ENCODE measurements at regions not wholly inside any gene's neighbourhood (a gene's known extent, or its start where the extent isn't known, plus 50 kb on each side); places are given as distances from the start of the nearest gene placed in this dataset.

GRCh38 chr7:45515346-45515745 is 58.8 kb upstream of the ADCY1 start:
- no peak for ATAC-seq
- Histone ChIP-seq H3K27ac (ENCODE audit: low read depth) (no peak overlapping the region), H3F3A (replicated peaks; ENCODE audit: low read depth) (no peaks in the 10 kb centered on the region), H4K20me1 (replicated peaks; ENCODE audit: insufficient read depth) (no peaks in the 10 kb centered on the region), H3K27me3 (ENCODE audit: insufficient read depth) (no peaks in the 10 kb centered on the region), H3K4me2 (no peak overlapping the region), H3K36me3 (ENCODE audit: insufficient read depth) (no peaks in the 10 kb centered on the region), H3K9me2 (ENCODE audit: insufficient read depth) (peaks cover 5% of the 10 kb centered on the region), H3K4me1 (ENCODE audit: insufficient read depth) (peaks cover 7% of the 10 kb centered on the region; the same call in 1 of the 2 replicates), H3K4me3 (no peak overlapping the region), H2AFZ (no peak overlapping the region), H3K79me2 (replicated peaks; ENCODE audit: insufficient read depth) (no peaks in the 10 kb centered on the region)
- H3K4me3 Mint-ChIP-seq, result no peak overlapping the region
- peaks cover 11% of the 10 kb centered on the region for H3K4me1 Mint-ChIP-seq
- peaks cover 15% of the 10 kb centered on the region for H3K36me3 Mint-ChIP-seq (ENCODE audit: low read depth)
- no peak for DNase-seq (ENCODE audit: low spot score)
- TF ChIP-seq CREB1 (CRISPR knock-in tag; IDR thresholded peaks at IDR 0.05; ENCODE audit: low read depth) (no peak), POLR2AphosphoS5 (IDR thresholded peaks at IDR 0.05; ENCODE audit: low read depth) (no peak), EZH2phosphoT487 (IDR thresholded peaks at IDR 0.05; ENCODE audit: unreplicated experiment) (no peak), EZH2 (IDR thresholded peaks at IDR 0.05; ENCODE audit: low read depth, unreplicated experiment) (no peak), STAT1 (IDR thresholded peaks at IDR 0.05; ENCODE audit: unreplicated experiment) (no peak), ZNF114 (CRISPR knock-in tag; IDR thresholded peaks at IDR 0.05) (no peak), ZNF331 (CRISPR knock-in tag; IDR thresholded peaks at IDR 0.05; ENCODE audit: low read depth) (no peak), ETS1 (IDR thresholded peaks at IDR 0.05) (no peak)
- TF ChIP-seq, protein P1, sequence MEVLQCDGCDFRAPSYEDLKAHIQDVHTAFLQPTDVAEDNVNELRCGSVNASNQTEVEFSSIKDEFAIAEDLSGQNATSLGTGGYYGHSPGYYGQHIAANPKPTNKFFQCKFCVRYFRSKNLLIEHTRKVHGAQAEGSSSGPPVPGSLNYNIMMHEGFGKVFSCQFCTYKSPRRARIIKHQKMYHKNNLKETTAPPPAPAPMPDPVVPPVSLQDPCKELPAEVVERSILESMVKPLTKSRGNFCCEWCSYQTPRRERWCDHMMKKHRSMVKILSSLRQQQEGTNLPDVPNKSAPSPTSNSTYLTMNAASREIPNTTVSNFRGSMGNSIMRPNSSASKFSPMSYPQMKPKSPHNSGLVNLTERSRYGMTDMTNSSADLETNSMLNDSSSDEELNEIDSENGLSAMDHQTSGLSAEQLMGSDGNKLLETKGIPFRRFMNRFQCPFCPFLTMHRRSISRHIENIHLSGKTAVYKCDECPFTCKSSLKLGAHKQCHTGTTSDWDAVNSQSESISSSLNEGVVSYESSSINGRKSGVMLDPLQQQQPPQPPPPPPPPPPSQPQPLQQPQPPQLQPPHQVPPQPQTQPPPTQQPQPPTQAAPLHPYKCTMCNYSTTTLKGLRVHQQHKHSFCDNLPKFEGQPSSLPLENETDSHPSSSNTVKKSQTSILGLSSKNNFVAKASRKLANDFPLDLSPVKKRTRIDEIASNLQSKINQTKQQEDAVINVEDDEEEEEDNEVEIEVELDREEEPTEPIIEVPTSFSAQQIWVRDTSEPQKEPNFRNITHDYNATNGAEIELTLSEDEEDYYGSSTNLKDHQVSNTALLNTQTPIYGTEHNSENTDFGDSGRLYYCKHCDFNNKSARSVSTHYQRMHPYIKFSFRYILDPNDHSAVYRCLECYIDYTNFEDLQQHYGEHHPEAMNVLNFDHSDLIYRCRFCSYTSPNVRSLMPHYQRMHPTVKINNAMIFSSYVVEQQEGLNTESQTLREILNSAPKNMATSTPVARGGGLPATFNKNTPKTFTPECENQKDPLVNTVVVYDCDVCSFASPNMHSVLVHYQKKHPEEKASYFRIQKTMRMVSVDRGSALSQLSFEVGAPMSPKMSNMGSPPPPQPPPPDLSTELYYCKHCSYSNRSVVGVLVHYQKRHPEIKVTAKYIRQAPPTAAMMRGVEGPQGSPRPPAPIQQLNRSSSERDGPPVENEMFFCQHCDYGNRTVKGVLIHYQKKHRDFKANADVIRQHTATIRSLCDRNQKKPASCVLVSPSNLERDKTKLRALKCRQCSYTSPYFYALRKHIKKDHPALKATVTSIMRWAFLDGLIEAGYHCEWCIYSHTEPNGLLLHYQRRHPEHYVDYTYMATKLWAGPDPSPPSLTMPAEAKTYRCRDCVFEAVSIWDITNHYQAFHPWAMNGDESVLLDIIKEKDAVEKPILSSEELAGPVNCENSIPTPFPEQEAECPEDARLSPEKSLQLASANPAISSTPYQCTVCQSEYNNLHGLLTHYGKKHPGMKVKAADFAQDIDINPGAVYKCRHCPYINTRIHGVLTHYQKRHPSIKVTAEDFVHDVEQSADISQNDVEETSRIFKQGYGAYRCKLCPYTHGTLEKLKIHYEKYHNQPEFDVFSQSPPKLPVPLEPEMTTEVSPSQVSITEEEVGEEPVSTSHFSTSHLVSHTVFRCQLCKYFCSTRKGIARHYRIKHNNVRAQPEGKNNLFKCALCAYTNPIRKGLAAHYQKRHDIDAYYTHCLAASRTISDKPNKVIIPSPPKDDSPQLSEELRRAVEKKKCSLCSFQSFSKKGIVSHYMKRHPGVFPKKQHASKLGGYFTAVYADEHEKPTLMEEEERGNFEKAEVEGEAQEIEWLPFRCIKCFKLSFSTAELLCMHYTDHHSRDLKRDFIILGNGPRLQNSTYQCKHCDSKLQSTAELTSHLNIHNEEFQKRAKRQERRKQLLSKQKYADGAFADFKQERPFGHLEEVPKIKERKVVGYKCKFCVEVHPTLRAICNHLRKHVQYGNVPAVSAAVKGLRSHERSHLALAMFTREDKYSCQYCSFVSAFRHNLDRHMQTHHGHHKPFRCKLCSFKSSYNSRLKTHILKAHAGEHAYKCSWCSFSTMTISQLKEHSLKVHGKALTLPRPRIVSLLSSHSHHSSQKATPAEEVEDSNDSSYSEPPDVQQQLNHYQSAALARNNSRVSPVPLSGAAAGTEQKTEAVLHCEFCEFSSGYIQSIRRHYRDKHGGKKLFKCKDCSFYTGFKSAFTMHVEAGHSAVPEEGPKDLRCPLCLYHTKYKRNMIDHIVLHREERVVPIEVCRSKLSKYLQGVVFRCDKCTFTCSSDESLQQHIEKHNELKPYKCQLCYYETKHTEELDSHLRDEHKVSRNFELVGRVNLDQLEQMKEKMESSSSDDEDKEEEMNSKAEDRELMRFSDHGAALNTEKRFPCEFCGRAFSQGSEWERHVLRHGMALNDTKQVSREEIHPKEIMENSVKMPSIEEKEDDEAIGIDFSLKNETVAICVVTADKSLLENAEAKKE (CRISPR knock-in tag; IDR thresholded peaks at IDR 0.05), result no peak
- TF ChIP-seq, protein P2, sequence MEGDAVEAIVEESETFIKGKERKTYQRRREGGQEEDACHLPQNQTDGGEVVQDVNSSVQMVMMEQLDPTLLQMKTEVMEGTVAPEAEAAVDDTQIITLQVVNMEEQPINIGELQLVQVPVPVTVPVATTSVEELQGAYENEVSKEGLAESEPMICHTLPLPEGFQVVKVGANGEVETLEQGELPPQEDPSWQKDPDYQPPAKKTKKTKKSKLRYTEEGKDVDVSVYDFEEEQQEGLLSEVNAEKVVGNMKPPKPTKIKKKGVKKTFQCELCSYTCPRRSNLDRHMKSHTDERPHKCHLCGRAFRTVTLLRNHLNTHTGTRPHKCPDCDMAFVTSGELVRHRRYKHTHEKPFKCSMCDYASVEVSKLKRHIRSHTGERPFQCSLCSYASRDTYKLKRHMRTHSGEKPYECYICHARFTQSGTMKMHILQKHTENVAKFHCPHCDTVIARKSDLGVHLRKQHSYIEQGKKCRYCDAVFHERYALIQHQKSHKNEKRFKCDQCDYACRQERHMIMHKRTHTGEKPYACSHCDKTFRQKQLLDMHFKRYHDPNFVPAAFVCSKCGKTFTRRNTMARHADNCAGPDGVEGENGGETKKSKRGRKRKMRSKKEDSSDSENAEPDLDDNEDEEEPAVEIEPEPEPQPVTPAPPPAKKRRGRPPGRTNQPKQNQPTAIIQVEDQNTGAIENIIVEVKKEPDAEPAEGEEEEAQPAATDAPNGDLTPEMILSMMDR (conservative IDR thresholded peaks at IDR 0.05; ENCODE audit: low read depth in 2 of 2), result no peak
- TF ChIP-seq, protein P3, sequence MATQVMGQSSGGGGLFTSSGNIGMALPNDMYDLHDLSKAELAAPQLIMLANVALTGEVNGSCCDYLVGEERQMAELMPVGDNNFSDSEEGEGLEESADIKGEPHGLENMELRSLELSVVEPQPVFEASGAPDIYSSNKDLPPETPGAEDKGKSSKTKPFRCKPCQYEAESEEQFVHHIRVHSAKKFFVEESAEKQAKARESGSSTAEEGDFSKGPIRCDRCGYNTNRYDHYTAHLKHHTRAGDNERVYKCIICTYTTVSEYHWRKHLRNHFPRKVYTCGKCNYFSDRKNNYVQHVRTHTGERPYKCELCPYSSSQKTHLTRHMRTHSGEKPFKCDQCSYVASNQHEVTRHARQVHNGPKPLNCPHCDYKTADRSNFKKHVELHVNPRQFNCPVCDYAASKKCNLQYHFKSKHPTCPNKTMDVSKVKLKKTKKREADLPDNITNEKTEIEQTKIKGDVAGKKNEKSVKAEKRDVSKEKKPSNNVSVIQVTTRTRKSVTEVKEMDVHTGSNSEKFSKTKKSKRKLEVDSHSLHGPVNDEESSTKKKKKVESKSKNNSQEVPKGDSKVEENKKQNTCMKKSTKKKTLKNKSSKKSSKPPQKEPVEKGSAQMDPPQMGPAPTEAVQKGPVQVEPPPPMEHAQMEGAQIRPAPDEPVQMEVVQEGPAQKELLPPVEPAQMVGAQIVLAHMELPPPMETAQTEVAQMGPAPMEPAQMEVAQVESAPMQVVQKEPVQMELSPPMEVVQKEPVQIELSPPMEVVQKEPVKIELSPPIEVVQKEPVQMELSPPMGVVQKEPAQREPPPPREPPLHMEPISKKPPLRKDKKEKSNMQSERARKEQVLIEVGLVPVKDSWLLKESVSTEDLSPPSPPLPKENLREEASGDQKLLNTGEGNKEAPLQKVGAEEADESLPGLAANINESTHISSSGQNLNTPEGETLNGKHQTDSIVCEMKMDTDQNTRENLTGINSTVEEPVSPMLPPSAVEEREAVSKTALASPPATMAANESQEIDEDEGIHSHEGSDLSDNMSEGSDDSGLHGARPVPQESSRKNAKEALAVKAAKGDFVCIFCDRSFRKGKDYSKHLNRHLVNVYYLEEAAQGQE (IDR thresholded peaks at IDR 0.05; ENCODE audit: unreplicated experiment), result no peak
- H3K27ac Mint-ChIP-seq, result no peak overlapping the region
- peaks cover 5% of the 10 kb centered on the region for H3K27me3 Mint-ChIP-seq (ENCODE audit: insufficient read depth, low read depth, poor library complexity)
- peaks cover 31% of the 10 kb centered on the region for H3K9me3 Mint-ChIP-seq

All from GM23338 (cell line).